Activated T-cell treated with anti-CD3 and anti-CD28 coated beads, Interleukin-2, amount 50 U/mL, for 24 hours (primary cell): ENCODE measurements at regions not wholly inside any gene's neighbourhood (a gene's known extent, or its start where the extent isn't known, plus 50 kb on each side); places are given as distances from the start of the nearest gene placed in this dataset.

Experiments used
- DNase-seq: peaks from one replicate; pipeline ENCODE4 v3.0.0-alpha.2; 2020
- H3K27ac Mint-ChIP-seq: 2 replicates; pipeline ENCODE4 v1.8.0; 2020; ENCODE audit warnings: mild to moderate bottlenecking, mixed read lengths
- H3K27me3 Mint-ChIP-seq: 2 replicates; pipeline ENCODE4 v1.8.0; 2020; ENCODE audit warnings: mixed read lengths
- H3K36me3 Mint-ChIP-seq: 2 replicates; pipeline ENCODE4 v1.8.0; 2020; ENCODE audit warnings: low read depth, mixed read lengths
- H3K4me1 Mint-ChIP-seq: 2 replicates; pipeline ENCODE4 v1.8.0; 2020; ENCODE audit warnings: low read depth, mixed read lengths
- H3K4me3 Mint-ChIP-seq: 2 replicates; pipeline ENCODE4 v1.8.0; 2020; ENCODE audit warnings: mild to moderate bottlenecking, moderate library complexity, mixed read lengths
- H3K9me3 Mint-ChIP-seq: 2 replicates; pipeline ENCODE4 v1.8.0; 2020; ENCODE audit warnings: mixed read lengths

- Mint-ChIP-seq H3K4me1 (no peaks in the 10 kb centered on the region), H3K4me3 (no peak overlapping the region)
- no peak for DNase-seq
Observed at GRCh38 chr13:85528491-85529217, 270.6 kb downstream of the SLITRK6 start.

GRCh38 chr13:85527316-85527715 lies 271.9 kb downstream of the SLITRK6 start:
- DNase-seq = no peak
- no peaks in the 10 kb centered on the region for H3K27me3 Mint-ChIP-seq
- no peaks in the 10 kb centered on the region for H3K9me3 Mint-ChIP-seq
- H3K4me1 Mint-ChIP-seq = no peaks in the 10 kb centered on the region
- H3K36me3 Mint-ChIP-seq = no peaks in the 10 kb centered on the region
- H3K27ac Mint-ChIP-seq = no peak overlapping the region
- no peak overlapping the region for H3K4me3 Mint-ChIP-seq

More at GRCh38 chr13:85528491-85529217, 270.6 kb downstream of the SLITRK6 start:
- Mint-ChIP-seq H3K27me3 (no peaks in the 10 kb centered on the region), H3K27ac (no peak overlapping the region), H3K9me3 (peaks cover 3% of the 10 kb centered on the region), H3K36me3 (no peaks in the 10 kb centered on the region)

- H3K4me3 Mint-ChIP-seq = no peak overlapping the region
- H3K27ac Mint-ChIP-seq = no peak overlapping the region
- H3K9me3 Mint-ChIP-seq = no peaks in the 10 kb centered on the region
- DNase-seq = no peak
- no peaks in the 10 kb centered on the region for H3K36me3 Mint-ChIP-seq
- no peaks in the 10 kb centered on the region for H3K4me1 Mint-ChIP-seq
- no peaks in the 10 kb centered on the region for H3K27me3 Mint-ChIP-seq
Observed at GRCh38 chr13:85525411-85525810, 273.8 kb downstream of the SLITRK6 start.

GRCh38 chr13:85521657-85522056 lies 277.6 kb downstream of the SLITRK6 start:
- Mint-ChIP-seq H3K27ac (no peak overlapping the region), H3K4me1 (no peaks in the 10 kb centered on the region), H3K27me3 (no peaks in the 10 kb centered on the region), H3K36me3 (no peaks in the 10 kb centered on the region), H3K4me3 (no peak overlapping the region), H3K9me3 (no peaks in the 10 kb centered on the region)
- no peak for DNase-seq

GRCh38 chr13:85520445-85520844 lies 278.8 kb downstream of the SLITRK6 start:
- H3K4me1 Mint-ChIP-seq = no peaks in the 10 kb centered on the region
- no peaks in the 10 kb centered on the region for H3K9me3 Mint-ChIP-seq
- no peaks in the 10 kb centered on the region for H3K27me3 Mint-ChIP-seq
- DNase-seq = no peak
- H3K36me3 Mint-ChIP-seq = no peaks in the 10 kb centered on the region
- no peak overlapping the region for H3K27ac Mint-ChIP-seq
- H3K4me3 Mint-ChIP-seq = no peak overlapping the region

GRCh38 chr13:85519363-85519762 lies 279.9 kb downstream of the SLITRK6 start:
- no peaks in the 10 kb centered on the region for H3K9me3 Mint-ChIP-seq
- H3K27ac Mint-ChIP-seq = no peak overlapping the region
- no peaks in the 10 kb centered on the region for H3K27me3 Mint-ChIP-seq
- no peaks in the 10 kb centered on the region for H3K4me1 Mint-ChIP-seq
- no peak for DNase-seq
- H3K4me3 Mint-ChIP-seq = no peak overlapping the region
- no peaks in the 10 kb centered on the region for H3K36me3 Mint-ChIP-seq

GRCh38 chr13:85512421-85512820 lies 286.8 kb downstream of the SLITRK6 start:
- no peaks in the 10 kb centered on the region for H3K4me1 Mint-ChIP-seq
- H3K4me3 Mint-ChIP-seq = no peak overlapping the region
- no peaks in the 10 kb centered on the region for H3K9me3 Mint-ChIP-seq
- no peak overlapping the region for H3K27ac Mint-ChIP-seq
- H3K27me3 Mint-ChIP-seq = no peaks in the 10 kb centered on the region
- H3K36me3 Mint-ChIP-seq = no peaks in the 10 kb centered on the region
- no peak for DNase-seq

- Mint-ChIP-seq H3K4me3 (no peak overlapping the region), H3K9me3 (no peaks in the 10 kb centered on the region), H3K27me3 (no peaks in the 10 kb centered on the region), H3K36me3 (no peaks in the 10 kb centered on the region), H3K27ac (no peak overlapping the region), H3K4me1 (no peaks in the 10 kb centered on the region)
- DNase-seq = no peak
Observed at GRCh38 chr13:85509512-85509911, 289.7 kb downstream of the SLITRK6 start.

- Mint-ChIP-seq H3K27me3 (no peaks in the 10 kb centered on the region), H3K9me3 (no peaks in the 10 kb centered on the region), H3K4me1 (no peaks in the 10 kb centered on the region), H3K36me3 (no peaks in the 10 kb centered on the region), H3K27ac (no peak overlapping the region), H3K4me3 (no peak overlapping the region)
- no peak for DNase-seq
Observed at GRCh38 chr13:85508683-85509329, 290.4 kb downstream of the SLITRK6 start.

- no peaks in the 10 kb centered on the region for H3K4me1 Mint-ChIP-seq
- no peaks in the 10 kb centered on the region for H3K27me3 Mint-ChIP-seq
- no peak overlapping the region for H3K4me3 Mint-ChIP-seq
- H3K27ac Mint-ChIP-seq = no peak overlapping the region
- H3K9me3 Mint-ChIP-seq = no peaks in the 10 kb centered on the region
- DNase-seq = no peak
- H3K36me3 Mint-ChIP-seq = no peaks in the 10 kb centered on the region
Observed at GRCh38 chr13:85503797-85504196, 295.4 kb downstream of the SLITRK6 start.

- H3K27me3 Mint-ChIP-seq = no peaks in the 10 kb centered on the region
- DNase-seq = no peak
Observed at GRCh38 chr13:85501616-85502015, 297.6 kb downstream of the SLITRK6 start.

GRCh38 chr13:85500696-85501256 lies 298.4 kb downstream of the SLITRK6 start:
- Mint-ChIP-seq H3K27ac (no peak overlapping the region), H3K36me3 (no peaks in the 10 kb centered on the region), H3K27me3 (no peaks in the 10 kb centered on the region), H3K9me3 (no peaks in the 10 kb centered on the region), H3K4me1 (no peaks in the 10 kb centered on the region), H3K4me3 (no peak overlapping the region)
- no peak for DNase-seq

More at GRCh38 chr13:85501616-85502015, 297.6 kb downstream of the SLITRK6 start:
- Mint-ChIP-seq H3K27ac (no peak overlapping the region), H3K4me1 (no peaks in the 10 kb centered on the region), H3K9me3 (no peaks in the 10 kb centered on the region), H3K36me3 (no peaks in the 10 kb centered on the region), H3K4me3 (no peak overlapping the region)

- H3K27me3 Mint-ChIP-seq = no peaks in the 10 kb centered on the region
- H3K27ac Mint-ChIP-seq = no peak overlapping the region
- H3K4me3 Mint-ChIP-seq = no peak overlapping the region
- DNase-seq = no peak
- no peaks in the 10 kb centered on the region for H3K4me1 Mint-ChIP-seq
- no peaks in the 10 kb centered on the region for H3K9me3 Mint-ChIP-seq
- H3K36me3 Mint-ChIP-seq = no peaks in the 10 kb centered on the region
Observed at GRCh38 chr13:85498774-85499173, 300.4 kb downstream of the SLITRK6 start.

- no peaks in the 10 kb centered on the region for H3K36me3 Mint-ChIP-seq
- H3K4me3 Mint-ChIP-seq = no peak overlapping the region
- H3K4me1 Mint-ChIP-seq = no peaks in the 10 kb centered on the region
- H3K27me3 Mint-ChIP-seq = no peaks in the 10 kb centered on the region
- H3K9me3 Mint-ChIP-seq = no peaks in the 10 kb centered on the region
- H3K27ac Mint-ChIP-seq = no peak overlapping the region
- no peak for DNase-seq
Observed at GRCh38 chr13:85497652-85498051, 301.6 kb downstream of the SLITRK6 start.

- H3K27me3 Mint-ChIP-seq = no peaks in the 10 kb centered on the region
- H3K9me3 Mint-ChIP-seq = no peaks in the 10 kb centered on the region
- no peak for DNase-seq
- no peaks in the 10 kb centered on the region for H3K4me1 Mint-ChIP-seq
- no peaks in the 10 kb centered on the region for H3K36me3 Mint-ChIP-seq
- H3K27ac Mint-ChIP-seq = no peak overlapping the region
- no peak overlapping the region for H3K4me3 Mint-ChIP-seq
Observed at GRCh38 chr13:85492283-85492682, 306.9 kb downstream of the SLITRK6 start.
